ENCODE measurements at regions not wholly inside any gene's neighbourhood (a gene's known extent, or its start where the extent isn't known, plus 50 kb on each side); places are given as distances from the start of the nearest gene placed in this dataset.

DNA sequence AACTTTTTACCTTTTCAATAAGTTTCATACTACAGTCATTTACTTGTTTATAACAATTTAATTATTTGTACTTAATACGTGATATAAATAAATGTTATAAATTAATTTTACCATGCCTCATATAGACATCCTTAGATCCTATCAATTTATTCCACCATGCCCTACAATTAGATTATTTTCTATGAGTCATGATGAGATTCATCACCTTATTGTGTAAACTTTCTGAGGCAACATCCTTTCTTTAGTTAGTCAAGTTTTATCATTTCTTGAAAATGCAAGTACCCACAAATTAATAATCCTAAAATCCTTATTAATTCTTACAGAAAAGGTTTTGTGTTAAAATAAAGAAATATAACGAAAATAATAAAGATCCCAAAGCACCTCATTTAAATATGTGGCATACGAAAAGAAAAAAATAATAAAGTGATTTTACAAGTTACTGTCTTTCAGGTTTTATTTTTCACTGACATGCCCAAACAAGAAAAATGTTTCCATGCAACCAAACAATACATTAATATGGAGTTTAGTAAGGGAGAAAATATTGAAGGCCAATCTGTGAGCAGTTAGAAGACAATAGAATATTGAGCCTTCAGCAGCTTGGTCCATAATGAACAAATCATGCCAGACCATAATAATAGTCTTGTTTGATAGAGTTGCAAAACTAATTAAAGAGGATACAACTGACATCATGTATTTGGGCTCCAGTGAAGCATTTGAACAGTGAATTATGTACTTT, 188.7 kb upstream of the MRPS30 start:
- H3K27me3 ChIP-seq (ENCODE audit: control insufficient read depth in 3 of 3, insufficient read depth in 3 of 3, low read length in 3 of 3) = no peaks in the 10 kb centered on the region
- H3K27ac ChIP-seq (ENCODE audit: low read depth in 1 of 3, low read length in 2 of 3) = no peak overlapping the region
- no peak overlapping the region for H3K4me3 ChIP-seq (ENCODE audit: low read depth in 1 of 3, low read length in 3 of 3)
- no peaks in the 10 kb centered on the region for H3K4me1 ChIP-seq (ENCODE audit: control insufficient read depth in 3 of 3, insufficient read depth in 2 of 3, low read depth in 1 of 3, low read length in 2 of 3)
- H3K36me3 ChIP-seq (ENCODE audit: control insufficient read depth in 3 of 3, insufficient read depth in 2 of 3, low read depth in 1 of 3, low read length in 3 of 3) = no peaks in the 10 kb centered on the region
- DNase-seq = no peak
- H3K9me3 ChIP-seq (ENCODE audit: control insufficient read depth in 2 of 2, insufficient read depth in 1 of 2, low read depth in 1 of 2, low read length in 1 of 2) = no peaks in the 10 kb centered on the region
- no peak for FAIRE-seq
- WGBS, 3 donors = 83 to 89% (median 87%) methylated on average over 3 of the region's 3 CpGs

- FAIRE-seq (no peak), DNase-seq (no peak)
- no peaks in the 10 kb centered on the region for H3K36me3 ChIP-seq (ENCODE audit: control insufficient read depth in 3 of 3, insufficient read depth in 2 of 3, low read depth in 1 of 3, low read length in 3 of 3)
- no peaks in the 10 kb centered on the region for H3K27me3 ChIP-seq (ENCODE audit: control insufficient read depth in 3 of 3, insufficient read depth in 3 of 3, low read length in 3 of 3)
- WGBS, 3 donors = 81 to 90% (median 88%) methylated on average over 2 of the region's 2 CpGs
- no peak overlapping the region for H3K4me3 ChIP-seq (ENCODE audit: low read depth in 1 of 3, low read length in 3 of 3)
- H3K9me3 ChIP-seq (ENCODE audit: control insufficient read depth in 2 of 2, insufficient read depth in 1 of 2, low read depth in 1 of 2, low read length in 1 of 2) = no peaks in the 10 kb centered on the region
- no peaks in the 10 kb centered on the region for H3K4me1 ChIP-seq (ENCODE audit: control insufficient read depth in 3 of 3, insufficient read depth in 2 of 3, low read depth in 1 of 3, low read length in 2 of 3)
- no peak overlapping the region for H3K27ac ChIP-seq (ENCODE audit: low read depth in 1 of 3, low read length in 2 of 3)
These were observed 193.9 kb upstream of the MRPS30 start for GRCh38 chr5:44614845-44615244.

DNA sequence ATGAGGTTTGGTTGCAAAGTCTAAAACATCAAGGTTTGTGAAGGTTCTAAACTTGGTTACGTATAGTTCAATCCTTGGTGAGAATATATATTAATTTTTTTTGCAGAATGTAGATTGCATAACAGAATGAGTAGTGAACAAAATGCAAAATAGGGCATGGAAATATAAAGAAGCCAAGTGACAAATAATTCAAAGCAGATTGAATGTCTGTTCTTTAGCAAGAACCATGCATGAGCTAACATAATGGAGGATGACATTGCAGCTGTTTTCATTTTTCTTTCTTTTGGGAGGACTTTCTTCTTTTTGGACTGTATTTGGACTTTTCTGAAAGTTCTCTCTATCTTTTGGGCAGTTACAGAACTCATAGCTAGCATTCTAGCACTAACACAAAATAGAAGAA, 194.8 kb upstream of the MRPS30 start:
- DNase-seq (no peak), FAIRE-seq (no peak)
- Histone ChIP-seq H3K4me3 (ENCODE audit: low read depth in 1 of 3, low read length in 3 of 3) (no peak overlapping the region), H3K9me3 (ENCODE audit: control insufficient read depth in 2 of 2, insufficient read depth in 1 of 2, low read depth in 1 of 2, low read length in 1 of 2) (no peaks in the 10 kb centered on the region), H3K4me1 (ENCODE audit: control insufficient read depth in 3 of 3, insufficient read depth in 2 of 3, low read depth in 1 of 3, low read length in 2 of 3) (no peaks in the 10 kb centered on the region), H3K27me3 (ENCODE audit: control insufficient read depth in 3 of 3, insufficient read depth in 3 of 3, low read length in 3 of 3) (no peaks in the 10 kb centered on the region), H3K36me3 (ENCODE audit: control insufficient read depth in 3 of 3, insufficient read depth in 2 of 3, low read depth in 1 of 3, low read length in 3 of 3) (no peaks in the 10 kb centered on the region), H3K27ac (ENCODE audit: low read depth in 1 of 3, low read length in 2 of 3) (no peak overlapping the region)
- 88 to 98% (median 95%) methylated on average over 1 of the region's 1 CpG for WGBS, 3 donors

- 44 to 66% (median 51%) methylated on average over 5 of the region's 5 CpGs for WGBS, 3 donors
These were observed 202.8 kb upstream of the MRPS30 start for GRCh38 chr5:44605926-44606325.

GRCh38 chr5:44603496-44604272, 205.1 kb upstream of the MRPS30 start:
- Histone ChIP-seq H3K36me3 (ENCODE audit: control insufficient read depth in 3 of 3, insufficient read depth in 2 of 3, low read depth in 1 of 3, low read length in 3 of 3) (no peaks in the 10 kb centered on the region), H3K27ac (ENCODE audit: low read depth in 1 of 3, low read length in 2 of 3) (no peak overlapping the region), H3K9me3 (ENCODE audit: control insufficient read depth in 2 of 2, insufficient read depth in 1 of 2, low read depth in 1 of 2, low read length in 1 of 2) (peaks cover 2 to 7% of the 10 kb centered on the region in 2 donors), H3K27me3 (ENCODE audit: control insufficient read depth in 3 of 3, insufficient read depth in 3 of 3, low read length in 3 of 3) (no peaks in the 10 kb centered on the region), H3K4me3 (ENCODE audit: low read depth in 1 of 3, low read length in 3 of 3) (no peak overlapping the region), H3K4me1 (ENCODE audit: control insufficient read depth in 3 of 3, insufficient read depth in 2 of 3, low read depth in 1 of 3, low read length in 2 of 3) (no peaks in the 10 kb centered on the region)
- no peak for DNase-seq
- WGBS, 3 donors = 73 to 82% (median 76%) methylated on average over 8 of the region's 8 CpGs
- FAIRE-seq = no peak

More at GRCh38 chr5:44605926-44606325, 202.8 kb upstream of the MRPS30 start:
- no peak for FAIRE-seq
- H3K27me3 ChIP-seq (ENCODE audit: control insufficient read depth in 3 of 3, insufficient read depth in 3 of 3, low read length in 3 of 3) = no peaks in the 10 kb centered on the region
- no peaks in the 10 kb centered on the region for H3K4me1 ChIP-seq (ENCODE audit: control insufficient read depth in 3 of 3, insufficient read depth in 2 of 3, low read depth in 1 of 3, low read length in 2 of 3)
- H3K4me3 ChIP-seq (ENCODE audit: low read depth in 1 of 3, low read length in 3 of 3) = no peak overlapping the region
- no peaks in the 10 kb centered on the region for H3K36me3 ChIP-seq (ENCODE audit: control insufficient read depth in 3 of 3, insufficient read depth in 2 of 3, low read depth in 1 of 3, low read length in 3 of 3)
- DNase-seq = no peak
- no peak overlapping the region for H3K27ac ChIP-seq (ENCODE audit: low read depth in 1 of 3, low read length in 2 of 3)
- H3K9me3 ChIP-seq (ENCODE audit: control insufficient read depth in 2 of 2, insufficient read depth in 1 of 2, low read depth in 1 of 2, low read length in 1 of 2) = peaks cover 2 to 7% of the 10 kb centered on the region in 2 donors

DNA sequence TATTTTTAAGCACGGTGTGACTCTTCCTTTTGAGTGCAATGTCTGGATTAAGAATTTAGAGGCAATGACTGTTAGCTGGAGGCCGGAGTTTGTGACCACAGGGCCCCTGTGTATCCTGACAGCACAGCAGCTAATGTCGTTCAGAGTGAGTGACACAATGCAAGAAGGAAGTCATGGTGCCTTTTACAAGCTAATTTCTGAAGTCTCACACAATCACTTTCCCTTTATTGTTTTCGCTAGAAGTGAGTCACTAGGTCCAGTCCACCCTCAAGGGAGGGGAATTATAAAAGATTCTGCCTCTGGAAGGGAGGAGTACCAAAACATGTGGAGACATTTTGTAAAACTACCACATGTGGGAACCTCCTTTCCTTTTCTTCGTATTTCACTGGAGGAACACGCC, 185.5 kb upstream of the FGF10 start:
- WGBS, 3 donors = 67 to 72% (median 69%) methylated on average over 6 of the region's 6 CpGs
- no peak overlapping the region for H3K4me3 ChIP-seq (ENCODE audit: low read depth in 1 of 3, low read length in 3 of 3)
- DNase-seq (no peak), FAIRE-seq (no peak)
- H3K9me3 ChIP-seq (ENCODE audit: control insufficient read depth in 2 of 2, insufficient read depth in 1 of 2, low read depth in 1 of 2, low read length in 1 of 2) = peaks cover 0 to 6% of the 10 kb centered on the region in 2 donors
- H3K36me3 ChIP-seq (ENCODE audit: control insufficient read depth in 3 of 3, insufficient read depth in 2 of 3, low read depth in 1 of 3, low read length in 3 of 3) = no peaks in the 10 kb centered on the region
- H3K4me1 ChIP-seq (ENCODE audit: control insufficient read depth in 3 of 3, insufficient read depth in 2 of 3, low read depth in 1 of 3, low read length in 2 of 3) = no peaks in the 10 kb centered on the region
- no peak overlapping the region for H3K27ac ChIP-seq (ENCODE audit: low read depth in 1 of 3, low read length in 2 of 3)
- H3K27me3 ChIP-seq (ENCODE audit: control insufficient read depth in 3 of 3, insufficient read depth in 3 of 3, low read length in 3 of 3) = no peaks in the 10 kb centered on the region

DNA sequence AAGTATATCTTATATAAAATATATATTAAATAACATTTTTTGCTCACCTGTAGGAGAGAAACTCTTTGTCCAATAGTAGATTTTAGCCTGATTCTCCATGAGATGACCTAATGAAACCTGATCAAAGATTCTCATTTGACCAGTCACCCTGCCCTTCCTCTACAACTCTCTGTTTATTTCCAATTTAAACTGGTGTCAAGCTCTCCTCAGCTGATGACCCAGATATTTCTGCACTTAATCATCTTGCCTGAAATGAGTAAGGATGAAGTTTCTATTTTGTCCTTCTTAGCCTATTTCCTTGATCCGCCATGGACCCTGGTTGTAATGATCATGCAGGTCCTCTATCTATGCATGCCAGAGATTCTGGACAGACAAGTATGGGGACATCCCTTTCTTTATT, 179.3 kb upstream of the FGF10 start:
- DNase-seq = no peak
- no peaks in the 10 kb centered on the region for H3K9me3 ChIP-seq (ENCODE audit: control insufficient read depth in 2 of 2, insufficient read depth in 1 of 2, low read depth in 1 of 2, low read length in 1 of 2)
- H3K27ac ChIP-seq (ENCODE audit: low read depth in 1 of 3, low read length in 2 of 3) = no peak overlapping the region
- H3K27me3 ChIP-seq (ENCODE audit: control insufficient read depth in 3 of 3, insufficient read depth in 3 of 3, low read length in 3 of 3) = no peaks in the 10 kb centered on the region
- no peaks in the 10 kb centered on the region for H3K36me3 ChIP-seq (ENCODE audit: control insufficient read depth in 3 of 3, insufficient read depth in 2 of 3, low read depth in 1 of 3, low read length in 3 of 3)
- 89 to 97% (median 93%) methylated on average over 1 of the region's 1 CpG for WGBS, 3 donors
- FAIRE-seq = no peak
- H3K4me1 ChIP-seq (ENCODE audit: control insufficient read depth in 3 of 3, insufficient read depth in 2 of 3, low read depth in 1 of 3, low read length in 2 of 3) = no peaks in the 10 kb centered on the region
- no peak overlapping the region for H3K4me3 ChIP-seq (ENCODE audit: low read depth in 1 of 3, low read length in 3 of 3)

GRCh38 chr5:44565902-44566301, 176.7 kb upstream of the FGF10 start:
- FAIRE-seq (no peak), DNase-seq (no peak)
- whole genome bisulfite sequencing, 3 donors = 66 to 82% (median 75%) methylated on average over 2 of the region's 2 CpGs
- H3K27me3 ChIP-seq (ENCODE audit: control insufficient read depth in 3 of 3, insufficient read depth in 3 of 3, low read length in 3 of 3) = no peaks in the 10 kb centered on the region
- no peaks in the 10 kb centered on the region for H3K4me1 ChIP-seq (ENCODE audit: control insufficient read depth in 3 of 3, insufficient read depth in 2 of 3, low read depth in 1 of 3, low read length in 2 of 3)
- no peak overlapping the region for H3K4me3 ChIP-seq (ENCODE audit: low read depth in 1 of 3, low read length in 3 of 3)
- H3K36me3 ChIP-seq (ENCODE audit: control insufficient read depth in 3 of 3, insufficient read depth in 2 of 3, low read depth in 1 of 3, low read length in 3 of 3) = no peaks in the 10 kb centered on the region
- no peak overlapping the region for H3K27ac ChIP-seq (ENCODE audit: low read depth in 1 of 3, low read length in 2 of 3)
- H3K9me3 ChIP-seq (ENCODE audit: control insufficient read depth in 2 of 2, insufficient read depth in 1 of 2, low read depth in 1 of 2, low read length in 1 of 2) = no peaks in the 10 kb centered on the region
